ENCODE measurements at regions not wholly inside any gene's neighbourhood (a gene's known extent, or its start where the extent isn't known, plus 50 kb on each side); places are given as distances from the start of the nearest gene placed in this dataset.

GRCh38 chr20:22496817-22497216 is 87.6 kb downstream of the FOXA2 start:
- no peak overlapping the region for H3K4me3 ChIP-seq (ENCODE audit: low read length)
- DNase-seq (ENCODE audit: low read depth): no peak
- TF ChIP-seq, protein P1, sequence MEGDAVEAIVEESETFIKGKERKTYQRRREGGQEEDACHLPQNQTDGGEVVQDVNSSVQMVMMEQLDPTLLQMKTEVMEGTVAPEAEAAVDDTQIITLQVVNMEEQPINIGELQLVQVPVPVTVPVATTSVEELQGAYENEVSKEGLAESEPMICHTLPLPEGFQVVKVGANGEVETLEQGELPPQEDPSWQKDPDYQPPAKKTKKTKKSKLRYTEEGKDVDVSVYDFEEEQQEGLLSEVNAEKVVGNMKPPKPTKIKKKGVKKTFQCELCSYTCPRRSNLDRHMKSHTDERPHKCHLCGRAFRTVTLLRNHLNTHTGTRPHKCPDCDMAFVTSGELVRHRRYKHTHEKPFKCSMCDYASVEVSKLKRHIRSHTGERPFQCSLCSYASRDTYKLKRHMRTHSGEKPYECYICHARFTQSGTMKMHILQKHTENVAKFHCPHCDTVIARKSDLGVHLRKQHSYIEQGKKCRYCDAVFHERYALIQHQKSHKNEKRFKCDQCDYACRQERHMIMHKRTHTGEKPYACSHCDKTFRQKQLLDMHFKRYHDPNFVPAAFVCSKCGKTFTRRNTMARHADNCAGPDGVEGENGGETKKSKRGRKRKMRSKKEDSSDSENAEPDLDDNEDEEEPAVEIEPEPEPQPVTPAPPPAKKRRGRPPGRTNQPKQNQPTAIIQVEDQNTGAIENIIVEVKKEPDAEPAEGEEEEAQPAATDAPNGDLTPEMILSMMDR (conservative IDR thresholded peaks at IDR 0.05; ENCODE audit: low read length): no peak

DNA sequence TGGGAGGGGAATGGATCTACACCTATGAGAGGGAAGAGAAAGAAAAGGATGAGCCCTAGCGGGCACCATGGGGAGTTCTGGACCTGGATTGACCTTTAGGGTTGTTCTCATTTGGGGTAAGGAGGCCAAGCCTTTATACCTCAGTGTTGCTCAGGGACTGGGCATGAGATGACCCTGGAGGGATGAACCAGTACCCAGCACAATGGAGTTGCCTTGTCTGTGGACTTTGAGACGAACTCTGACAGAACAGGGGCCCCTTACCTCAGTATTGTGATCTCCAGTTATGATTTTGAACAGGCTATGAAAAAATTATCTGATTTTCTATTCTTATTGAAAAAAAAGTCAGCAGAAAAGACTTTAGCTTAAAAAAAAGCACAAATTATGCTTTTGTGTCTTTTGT is 88.6 kb downstream of the FOXA2 start:
- no peak overlapping the region for H3K4me3 ChIP-seq (ENCODE audit: low read length)
- TF ChIP-seq, protein P1 (conservative IDR thresholded peaks at IDR 0.05; ENCODE audit: low read length): no peak
- DNase-seq (ENCODE audit: low read depth): no peak

GRCh38 chr20:22495172-22495571 is 89.2 kb downstream of the FOXA2 start:
- TF ChIP-seq, protein P1 (conservative IDR thresholded peaks at IDR 0.05; ENCODE audit: low read length): no peak
- H3K4me3 ChIP-seq (ENCODE audit: low read length): no peak overlapping the region
- DNase-seq (ENCODE audit: low read depth): no peak

GRCh38 chr20:22492497-22492896 is 91.9 kb downstream of the FOXA2 start:
- DNase-seq (ENCODE audit: low read depth): no peak
- no peak overlapping the region for H3K4me3 ChIP-seq (ENCODE audit: low read length)
- TF ChIP-seq, protein P1 (conservative IDR thresholded peaks at IDR 0.05; ENCODE audit: low read length): no peak

DNA sequence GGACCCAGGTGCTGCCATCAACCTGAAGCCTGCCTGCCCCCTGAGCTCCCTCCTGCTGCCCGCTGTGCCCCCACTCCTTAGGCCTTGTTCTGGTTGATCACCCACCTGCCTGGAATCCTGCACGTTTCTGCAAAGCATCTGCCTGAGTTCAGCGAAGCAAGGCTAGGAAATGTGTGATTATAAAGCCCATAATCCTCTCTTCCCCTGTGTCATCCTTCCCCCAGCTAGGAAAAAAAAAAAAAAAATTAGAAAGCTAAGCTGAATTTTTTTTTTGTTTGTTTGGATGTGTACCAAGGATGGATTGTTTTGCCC is 93.2 kb downstream of the FOXA2 start:
- H3K4me3 ChIP-seq (ENCODE audit: low read length): no peak overlapping the region
- no peak for DNase-seq (ENCODE audit: low read depth)
- TF ChIP-seq, protein P1 (conservative IDR thresholded peaks at IDR 0.05; ENCODE audit: low read length): no peak

GRCh38 chr20:22490287-22491193 is 93.8 kb downstream of the FOXA2 start:
- TF ChIP-seq, protein P1 (conservative IDR thresholded peaks at IDR 0.05; ENCODE audit: low read length): no peak
- no peak overlapping the region for H3K4me3 ChIP-seq (ENCODE audit: low read length)
- no peak for DNase-seq (ENCODE audit: low read depth)

- H3K4me3 ChIP-seq (ENCODE audit: low read length): no peak overlapping the region
- TF ChIP-seq, protein P1 (conservative IDR thresholded peaks at IDR 0.05; ENCODE audit: low read length): no peak
- DNase-seq (ENCODE audit: low read depth): no peak
These were observed 94.6 kb downstream of the FOXA2 start for GRCh38 chr20:22489626-22490286.
